Endothelial cell of umbilical vein (primary cell): ENCODE measurements at regions not wholly inside any gene's neighbourhood (a gene's known extent, or its start where the extent isn't known, plus 50 kb on each side); places are given as distances from the start of the nearest gene placed in this dataset.

Source experiments
- BruUV-seq: library from RNA; stranded (reverse); fragments of 400-500 nt; replicated peaks from 2 replicates; lab custom pipeline; 2021; lab: Mats Ljungman, UMichigan
- CTCF ChIA-PET: fragments of 300-600, 350-600 bp; sonication (Branson Sonifier 250); formaldehyde crosslinking; loops from one replicate; lab custom pipeline; 2021; ENCODE audit warnings: antibody characterized with exemption, inconsistent platforms; lab: Charles Lee
- POLR2A ChIA-PET: fragments of 300-600, 350-600 bp; sonication (Branson Sonifier 250); formaldehyde crosslinking; loops from one replicate; lab custom pipeline; 2021; ENCODE audit warnings: antibody characterized with exemption, inconsistent platforms; lab: Charles Lee
- DNase-seq: peaks from one replicate; pipeline ENCODE4 v3.0.0-alpha.2; 2011; ENCODE audit warnings: low read depth, low spot score
- FAIRE-seq: peaks from 2 replicates; lab custom pipeline; 2011; peaks lifted over from hg19 to GRCh38; lab: Jason Lieb, UNC
- H2AFZ ChIP-seq: 2 replicates; pipeline ENCODE4 v1.6.0; 2012; ENCODE audit warnings: low read depth, low read length, control low read depth, inconsistent platforms
- H3K27ac ChIP-seq: 2 replicates; pipeline ENCODE4 v1.5.1; 2011; ENCODE audit warnings: low read depth, mild to moderate bottlenecking, control low read depth, low read length, moderate library complexity; ENCODE audit not compliant: insufficient read depth
- H3K27me3 ChIP-seq, 2 experiments: 2 replicates each; pipeline versions ENCODE4 v1.6.0 to v1.6.1; 2011; ENCODE audit warnings: low read length in 2 of 2, mixed read lengths in 1 of 2; ENCODE audit not compliant: control insufficient read depth in 2 of 2, insufficient read depth in 2 of 2
- H3K36me3 ChIP-seq, 2 experiments: 2 replicates in 1 of 2; 3 replicates in 1 of 2; pipeline ENCODE4 v1.5.1; 2011; ENCODE audit warnings: low read length in 2 of 2, mild to moderate bottlenecking in 1 of 2, moderate library complexity in 1 of 2; ENCODE audit not compliant: control insufficient read depth in 2 of 2, insufficient read depth in 2 of 2; ENCODE audit errors: extremely low read depth in 1 of 2
- H3K4me1 ChIP-seq: 3 replicates; pipeline ENCODE4 v1.5.1; 2011; ENCODE audit warnings: mild to moderate bottlenecking, low read length; ENCODE audit not compliant: control insufficient read depth, insufficient read depth; ENCODE audit errors: extremely low read depth
- H3K4me2 ChIP-seq: 2 replicates; pipeline ENCODE4 v1.6.1; 2011; ENCODE audit warnings: low read length, control low read depth, mixed read lengths; ENCODE audit not compliant: insufficient read depth
- H3K4me3 ChIP-seq, 3 experiments: fragments of 200-600 bp in 1 of 3; sonication (generic), shearing (Covaris generic) in 1 of 3; replicated peaks in 1 of 3; 2 replicates each; pipeline ENCODE4 v1.5.1; 2011 to 2016; ENCODE audit warnings: control low read depth in 3 of 3, low read length in 3 of 3, mild to moderate bottlenecking in 2 of 3, inconsistent platforms in 1 of 3, low read depth in 1 of 3, moderate library complexity in 1 of 3; ENCODE audit not compliant: insufficient read depth in 1 of 3
- H3K79me2 ChIP-seq: 2 replicates; pipeline ENCODE4 v1.6.0; 2012; ENCODE audit warnings: low read length, inconsistent platforms; ENCODE audit not compliant: control insufficient read depth, insufficient read depth
- H3K9ac ChIP-seq: replicated peaks from 2 replicates; pipeline ENCODE3; 2011; ENCODE audit warnings: low read length, control low read depth; ENCODE audit not compliant: insufficient read depth; ENCODE audit errors: extremely low read depth
- H3K9me1 ChIP-seq: replicated peaks from 3 replicates; pipeline ENCODE4 v1.6.0; 2011; ENCODE audit warnings: mild to moderate bottlenecking, low read length; ENCODE audit not compliant: control insufficient read depth, insufficient read depth; ENCODE audit errors: extremely low read depth
- H3K9me3 ChIP-seq: replicated peaks from 2 replicates; pipeline ENCODE4 v1.5.1; 2012; ENCODE audit warnings: low read length, inconsistent platforms; ENCODE audit not compliant: control insufficient read depth, insufficient read depth
- H4K20me1 ChIP-seq: replicated peaks from 2 replicates; pipeline ENCODE3; 2011; ENCODE audit warnings: mild to moderate bottlenecking, low read length; ENCODE audit not compliant: control insufficient read depth, insufficient read depth; ENCODE audit errors: extremely low read depth
- CTCF ChIP-seq, 2 donors: IDR thresholded peaks; 1 replicate in 1 of 2; 2 replicates in 1 of 2; pipeline ENCODE4 v1.5.1; 2011; ENCODE audit warnings: low read length in 2 of 2, mild to moderate bottlenecking in 2 of 2, moderate library complexity in 2 of 2, control low read depth in 1 of 2, inconsistent platforms in 1 of 2, low read depth in 1 of 2; ENCODE audit not compliant: insufficient read depth in 1 of 2; ENCODE audit errors: extremely low read depth in 1 of 2
- EZH2 ChIP-seq: IDR thresholded peaks from 2 replicates; pipeline ENCODE4 v1.6.1; 2012; ENCODE audit warnings: borderline replicate concordance, low read depth, mild to moderate bottlenecking, moderate library complexity, low read length, inconsistent platforms; ENCODE audit not compliant: severe bottlenecking
- FOS ChIP-seq: IDR thresholded peaks from 2 replicates; pipeline ENCODE4 v1.6.1; 2011; ENCODE audit warnings: mild to moderate bottlenecking, low read length, moderate library complexity, borderline replicate concordance; ENCODE audit not compliant: insufficient read depth
- GATA2 ChIP-seq: IDR thresholded peaks from 2 replicates; pipeline ENCODE4 v1.7.0; 2011; ENCODE audit warnings: low read depth, mild to moderate bottlenecking, moderate library complexity, mixed read lengths, low read length; ENCODE audit not compliant: insufficient read length, insufficient read depth
- JUN ChIP-seq: IDR thresholded peaks from 2 replicates; pipeline ENCODE4 v1.6.1; 2011; ENCODE audit warnings: borderline replicate concordance, low read depth; ENCODE audit not compliant: insufficient read length, insufficient read depth
- MYC ChIP-seq: IDR thresholded peaks from one replicate; pipeline ENCODE4 v1.6.1; 2011; ENCODE audit warnings: mild to moderate bottlenecking, low read depth, low read length
- POLR2A ChIP-seq: IDR thresholded peaks from 2 replicates; pipeline ENCODE4 v1.6.1; 2012; ENCODE audit warnings: low read depth, mild to moderate bottlenecking, control low read depth, low read length
- POLR2AphosphoS5 ChIP-seq: IDR thresholded peaks from 2 replicates; pipeline ENCODE4 v1.6.1; 2012; ENCODE audit warnings: low read depth, mild to moderate bottlenecking, control low read depth, low read length, moderate library complexity; ENCODE audit not compliant: insufficient read depth
- dilution Hi-C: fragments of 300-500 bp; cut with MboI; formaldehyde crosslinking; loops from one replicate; pipeline ENCODE4 v1.15.0; 2019; ENCODE audit warnings: low sequenced_read_pairs; ENCODE audit not compliant: extremely low pct_ligation_motif_present
- intact Hi-C: fragments of 100-400 bp; cut with micrococcal nuclease; formaldehyde crosslinking; loops from one replicate; pipeline ENCODE4 v1.10.0; 2022
- TF ChIP-seq, protein P1 (sequence below): IDR thresholded peaks from 2 replicates; pipeline ENCODE4 v1.6.1; 2011; ENCODE audit not compliant: insufficient read depth, insufficient read length

DNA sequence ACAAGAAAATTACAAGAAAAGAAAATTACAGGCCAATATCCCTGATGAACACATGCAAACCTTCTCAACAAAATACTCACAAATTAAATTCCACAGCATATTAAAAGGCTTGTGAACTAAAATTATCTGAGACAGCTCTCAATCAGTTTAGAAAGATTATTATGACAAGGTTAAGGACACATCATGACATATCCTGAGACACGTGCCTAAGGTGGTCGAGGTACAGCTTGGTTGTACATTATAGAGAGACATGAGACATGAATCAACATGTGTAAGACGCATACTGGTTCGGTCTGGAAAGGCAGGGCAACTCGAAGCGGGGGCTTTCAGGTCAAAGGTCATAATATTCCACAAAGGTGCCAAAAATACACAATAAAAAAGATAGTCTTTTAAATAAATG lies 598.3 kb upstream of the REG3G start:
- Histone ChIP-seq H3K4me2 (no peak overlapping the region), H3K36me3 (no peaks in the 10 kb centered on the region), H4K20me1 (no peaks in the 10 kb centered on the region), H3K4me1 (no peaks in the 10 kb centered on the region), H3K4me3 (no peak overlapping the region), H3K9me3 (no peaks in the 10 kb centered on the region), H3K9me1 (no peaks in the 10 kb centered on the region), H2AFZ (no peak overlapping the region), H3K27me3 (no peaks in the 10 kb centered on the region), H3K27ac (no peak overlapping the region), H3K9ac (no peak overlapping the region), H3K79me2 (no peaks in the 10 kb centered on the region)
- FAIRE-seq: no peak
- DNase-seq: no peak
- POLR2A ChIA-PET: no interaction called here
- intact Hi-C loops (no loop called here), dilution Hi-C loops (no loop called here)
- BruUV-seq: no TSS peak
- TF ChIP-seq JUN (no peak), EZH2 (no peak), CTCF (IDR thresholded peaks at IDR 0.05; ENCODE audit: extremely low read depth in 1 of 2, insufficient read depth in 1 of 2, low read depth in 1 of 2, low read length in 2 of 2) (no peak), FOS (no peak), POLR2AphosphoS5 (no peak), MYC (no peak), GATA2 (no peak), POLR2A (no peak)
- TF ChIP-seq, protein P1, sequence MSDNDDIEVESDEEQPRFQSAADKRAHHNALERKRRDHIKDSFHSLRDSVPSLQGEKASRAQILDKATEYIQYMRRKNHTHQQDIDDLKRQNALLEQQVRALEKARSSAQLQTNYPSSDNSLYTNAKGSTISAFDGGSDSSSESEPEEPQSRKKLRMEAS: no peak
- CTCF ChIA-PET: no interaction called here
